GM19351 (cell line): ENCODE measurements at regions not wholly inside any gene's neighbourhood (a gene's known extent, or its start where the extent isn't known, plus 50 kb on each side); places are given as distances from the start of the nearest gene placed in this dataset.
"Not testable (repeated sequence)": the region's sequence is repeated elsewhere in the genome, so short reads cannot be mapped to it uniquely, and the experiment has no call there.

ENCODE experiments used
- ATAC-seq: cut with Tn5 transposase; IDR thresholded peaks from one replicate; pipeline ENCODE4 v1.9.1; 2021; ENCODE audit warnings: mild to moderate bottlenecking, moderate library complexity; ENCODE audit not compliant: unreplicated experiment

GRCh38 chr5:135102716-135103574 lies 68.9 kb upstream of the PITX1 start:
- ATAC-seq = no peak

- ATAC-seq = no peak
Measured at GRCh38 chr5:135100431-135100830, 66.4 kb upstream of the PITX1 start.

- no peak for ATAC-seq
Measured at GRCh38 chr5:135100011-135100410, 66.0 kb upstream of the PITX1 start.

GRCh38 chr5:135097390-135097789 lies 63.4 kb upstream of the PITX1 start:
- ATAC-seq = no peak

GRCh38 chr5:135095871-135096270 lies 61.8 kb upstream of the PITX1 start:
- no peak for ATAC-seq

GRCh38 chr5:135095052-135095715 lies 61.2 kb upstream of the PITX1 start:
- no peak for ATAC-seq

- no peak for ATAC-seq
Measured at GRCh38 chr5:135094339-135095051, 60.5 kb upstream of the PITX1 start.

- ATAC-seq = not testable (repeated sequence)
Measured at GRCh38 chr5:135093483-135093882, 59.5 kb upstream of the PITX1 start.

- no peak for ATAC-seq
Measured at GRCh38 chr5:135092476-135092875, 58.4 kb upstream of the PITX1 start.

- ATAC-seq = no peak
Measured at GRCh38 chr5:135091286-135091685, 57.3 kb upstream of the PITX1 start.

GRCh38 chr5:135089912-135090311 lies 55.9 kb upstream of the PITX1 start:
- no peak for ATAC-seq

GRCh38 chr5:135088911-135089310 lies 54.9 kb upstream of the PITX1 start:
- no peak for ATAC-seq

GRCh38 chr5:135087950-135088349 lies 53.9 kb upstream of the PITX1 start:
- ATAC-seq = no peak

GRCh38 chr5:135085936-135086725 lies 52.1 kb upstream of the PITX1 start:
- ATAC-seq = no peak

- ATAC-seq = no peak
Measured at GRCh38 chr5:135085133-135085935, 51.3 kb upstream of the PITX1 start.
